ENCODE measurements at regions not wholly inside any gene's neighbourhood (a gene's known extent, or its start where the extent isn't known, plus 50 kb on each side); places are given as distances from the start of the nearest gene placed in this dataset.

DNA sequence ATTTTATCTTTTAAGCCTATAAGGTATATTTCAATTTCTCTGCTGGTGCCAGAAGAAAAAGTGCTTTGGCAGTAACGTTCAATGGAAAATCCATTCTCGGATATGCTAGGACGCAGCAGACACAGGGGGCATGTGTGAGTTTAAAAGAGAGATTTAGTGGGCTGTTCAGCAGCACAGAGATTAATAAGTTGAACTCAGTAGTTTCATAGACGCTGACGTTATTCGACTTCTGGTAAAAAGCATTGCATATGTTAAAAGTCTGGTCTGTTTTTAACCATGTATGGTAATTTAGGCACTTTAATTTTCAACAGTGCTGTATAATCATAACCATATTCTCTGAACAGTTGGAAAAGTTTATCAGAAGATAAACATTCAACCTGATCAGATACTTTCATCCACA, 99.6 kb downstream of the ATP6V1G3 start:
- TF ChIP-seq, protein P1, sequence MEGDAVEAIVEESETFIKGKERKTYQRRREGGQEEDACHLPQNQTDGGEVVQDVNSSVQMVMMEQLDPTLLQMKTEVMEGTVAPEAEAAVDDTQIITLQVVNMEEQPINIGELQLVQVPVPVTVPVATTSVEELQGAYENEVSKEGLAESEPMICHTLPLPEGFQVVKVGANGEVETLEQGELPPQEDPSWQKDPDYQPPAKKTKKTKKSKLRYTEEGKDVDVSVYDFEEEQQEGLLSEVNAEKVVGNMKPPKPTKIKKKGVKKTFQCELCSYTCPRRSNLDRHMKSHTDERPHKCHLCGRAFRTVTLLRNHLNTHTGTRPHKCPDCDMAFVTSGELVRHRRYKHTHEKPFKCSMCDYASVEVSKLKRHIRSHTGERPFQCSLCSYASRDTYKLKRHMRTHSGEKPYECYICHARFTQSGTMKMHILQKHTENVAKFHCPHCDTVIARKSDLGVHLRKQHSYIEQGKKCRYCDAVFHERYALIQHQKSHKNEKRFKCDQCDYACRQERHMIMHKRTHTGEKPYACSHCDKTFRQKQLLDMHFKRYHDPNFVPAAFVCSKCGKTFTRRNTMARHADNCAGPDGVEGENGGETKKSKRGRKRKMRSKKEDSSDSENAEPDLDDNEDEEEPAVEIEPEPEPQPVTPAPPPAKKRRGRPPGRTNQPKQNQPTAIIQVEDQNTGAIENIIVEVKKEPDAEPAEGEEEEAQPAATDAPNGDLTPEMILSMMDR (conservative IDR thresholded peaks at IDR 0.05) = no peak
- TF ChIP-seq EZH2 (IDR thresholded peaks at IDR 0.05; ENCODE audit: low read depth) = no peak
